C4-2B (cell line): ENCODE measurements at regions not wholly inside any gene's neighbourhood (a gene's known extent, or its start where the extent isn't known, plus 50 kb on each side); places are given as distances from the start of the nearest gene placed in this dataset.

Source experiments
- ZFX ChIP-seq: fragments of 450-650 bp; IDR thresholded peaks from 2 replicates; pipeline ENCODE4 v1.6.1; 2017
- TF ChIP-seq, protein P1 (sequence below): fragments of 450-650 bp; conservative IDR thresholded peaks from 2 replicates; pipeline ENCODE4 v1.5.1; 2017; ENCODE audit warnings: mild to moderate bottlenecking

DNA sequence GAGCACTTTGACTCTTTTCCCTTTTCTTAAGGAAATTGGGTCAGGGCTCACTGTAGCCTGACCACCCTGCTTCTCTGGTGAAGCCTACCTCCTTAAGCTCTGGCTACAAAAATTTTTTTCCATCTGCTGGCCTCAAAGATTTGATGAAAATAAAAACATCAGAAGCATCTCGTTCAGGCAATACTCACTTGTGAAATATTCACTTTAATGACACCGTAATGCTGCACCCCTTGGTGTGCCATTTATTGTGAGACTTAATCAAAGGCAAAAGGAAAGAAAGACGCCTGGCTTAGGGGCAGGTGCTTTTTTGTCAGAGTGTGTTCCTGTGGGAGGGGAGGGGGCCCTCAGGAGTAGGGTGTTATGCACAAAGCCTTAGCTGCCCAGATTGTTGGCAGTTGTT, 155.0 kb upstream of the TMPO start:
- TF ChIP-seq, protein P1, sequence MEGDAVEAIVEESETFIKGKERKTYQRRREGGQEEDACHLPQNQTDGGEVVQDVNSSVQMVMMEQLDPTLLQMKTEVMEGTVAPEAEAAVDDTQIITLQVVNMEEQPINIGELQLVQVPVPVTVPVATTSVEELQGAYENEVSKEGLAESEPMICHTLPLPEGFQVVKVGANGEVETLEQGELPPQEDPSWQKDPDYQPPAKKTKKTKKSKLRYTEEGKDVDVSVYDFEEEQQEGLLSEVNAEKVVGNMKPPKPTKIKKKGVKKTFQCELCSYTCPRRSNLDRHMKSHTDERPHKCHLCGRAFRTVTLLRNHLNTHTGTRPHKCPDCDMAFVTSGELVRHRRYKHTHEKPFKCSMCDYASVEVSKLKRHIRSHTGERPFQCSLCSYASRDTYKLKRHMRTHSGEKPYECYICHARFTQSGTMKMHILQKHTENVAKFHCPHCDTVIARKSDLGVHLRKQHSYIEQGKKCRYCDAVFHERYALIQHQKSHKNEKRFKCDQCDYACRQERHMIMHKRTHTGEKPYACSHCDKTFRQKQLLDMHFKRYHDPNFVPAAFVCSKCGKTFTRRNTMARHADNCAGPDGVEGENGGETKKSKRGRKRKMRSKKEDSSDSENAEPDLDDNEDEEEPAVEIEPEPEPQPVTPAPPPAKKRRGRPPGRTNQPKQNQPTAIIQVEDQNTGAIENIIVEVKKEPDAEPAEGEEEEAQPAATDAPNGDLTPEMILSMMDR, result no peak
- no peak for TF ChIP-seq ZFX
